PFSK-1 (cell line): ENCODE measurements at regions not wholly inside any gene's neighbourhood (a gene's known extent, or its start where the extent isn't known, plus 50 kb on each side); places are given as distances from the start of the nearest gene placed in this dataset.

Experiments
- REST ChIP-seq, 2 experiments: IDR thresholded peaks; 2 replicates each; pipeline versions ENCODE4 v1.6.1 to v1.8.0; 2011 to 2012; ENCODE audit warnings: low read depth in 2 of 2, low read length in 2 of 2, control low read depth in 1 of 2, inconsistent platforms in 1 of 2, mild to moderate bottlenecking in 1 of 2, moderate library complexity in 1 of 2; ENCODE audit not compliant: insufficient read depth in 1 of 2
- TAF1 ChIP-seq: IDR thresholded peaks from 2 replicates; pipeline ENCODE4 v1.6.1; 2012; ENCODE audit warnings: low read length, control low read depth, borderline replicate concordance; ENCODE audit not compliant: insufficient read depth

DNA sequence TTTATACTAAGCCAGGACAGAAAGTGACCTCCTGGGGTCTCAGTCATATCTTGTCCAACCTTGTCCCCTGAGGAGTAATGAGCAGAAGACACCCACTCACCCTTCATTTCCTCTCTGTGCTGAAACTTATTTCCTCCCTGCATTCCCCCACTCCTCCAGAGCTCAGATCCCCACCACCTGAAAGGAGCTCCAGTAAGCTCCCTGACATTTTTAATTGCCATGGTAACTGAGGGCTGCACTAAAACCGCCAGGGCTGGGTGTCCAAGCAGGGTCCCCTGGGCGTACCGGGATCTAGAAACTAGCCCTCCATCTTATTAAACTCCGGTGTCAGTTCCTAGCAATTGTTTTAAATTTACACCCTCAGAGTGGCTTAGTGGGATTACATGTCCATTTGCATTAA, 393.3 kb upstream of the HNRNPA3 start:
- TF ChIP-seq TAF1 (no peak), REST (IDR thresholded peaks at IDR 0.05; ENCODE audit: insufficient read depth in 1 of 2, low read depth in 2 of 2, low read length in 2 of 2) (no peak)
